Left lung (tissue), 4 donors: ENCODE measurements at regions not wholly inside any gene's neighbourhood (a gene's known extent, or its start where the extent isn't known, plus 50 kb on each side); places are given as distances from the start of the nearest gene placed in this dataset.

Experiments
- ATAC-seq: fragments of 200-7000 bp; cut with Tn5 transposase; one replicate; pipeline ENCODE4 v1.9.1; 2020; ENCODE audit warnings: moderate library complexity
- DNase-seq, 4 donors: peaks; one replicate each; pipeline ENCODE4 v3.0.0-alpha.2; 2013 to 2020
- H3K27ac ChIP-seq, 2 donors: fragments of 200-600 bp; sonication (generic) in 1 of 2; one replicate each; pipeline versions ENCODE4 v1.5.0 to v1.8.0; 2020 to 2021
- H3K27me3 ChIP-seq, 2 donors: fragments of 200-600 bp; sonication (generic) in 1 of 2; one replicate each; pipeline versions ENCODE4 v1.5.0 to v1.8.0; 2020 to 2021
- H3K36me3 ChIP-seq, 2 donors: fragments of 200-600 bp; sonication (generic) in 1 of 2; one replicate each; pipeline versions ENCODE4 v1.5.0 to v1.8.0; 2020 to 2021
- H3K4me1 ChIP-seq, 2 donors: fragments of 200-600 bp; one replicate each; pipeline ENCODE4 v1.8.0; 2021
- H3K4me3 ChIP-seq, 2 donors: fragments of 200-600 bp; sonication (generic) in 1 of 2; one replicate each; pipeline versions ENCODE4 v1.5.0 to v1.8.0; 2020 to 2021; ENCODE audit warnings: mild to moderate bottlenecking in 1 of 2
- H3K9me3 ChIP-seq, 2 donors: fragments of 200-600 bp; sonication (generic) in 1 of 2; one replicate each; pipeline versions ENCODE4 v1.5.0 to v1.8.0; 2020 to 2021
- CTCF ChIP-seq, 2 donors: fragments of 200-600 bp; sonication (generic) in 1 of 2; IDR thresholded peaks; one replicate each; pipeline versions ENCODE4 v1.5.0 to v1.8.0; 2021; ENCODE audit warnings: antibody characterized with exemption in 2 of 2
- intact Hi-C, 2 donors: fragments of 100-400 bp; cut with DNase I; formaldehyde crosslinking; loops; one replicate each; pipeline versions ENCODE4 v1.11.2 to v1.14.2; 2022
- donor health status: DM: no; HTN: yes; CAD: no.
- donor health status: DM: no; HTN: no; CAD: no.

- Histone ChIP-seq H3K9me3 (peaks cover 0 to 4% of the 10 kb centered on the region in 2 donors), H3K36me3 (no peaks in the 10 kb centered on the region), H3K27ac (no peak overlapping the region), H3K27me3 (no peaks in the 10 kb centered on the region), H3K4me3 (no peak overlapping the region), H3K4me1 (no peaks in the 10 kb centered on the region)
- no peak for TF ChIP-seq CTCF (IDR thresholded peaks at IDR 0.05)
- DNase-seq (no peak), ATAC-seq (no peak)
- intact Hi-C loops: no loop called here
Observed at GRCh38 chr16:65510241-65510640, 388.4 kb upstream of the CDH11 start.

GRCh38 chr16:65509172-65509571, 387.3 kb upstream of the CDH11 start:
- intact Hi-C loops: no loop called here
- ATAC-seq: no peak
- TF ChIP-seq CTCF (IDR thresholded peaks at IDR 0.05): no peak

GRCh38 chr16:65500919-65501318, 379.1 kb upstream of the CDH11 start:
- no peaks in the 10 kb centered on the region for H3K27me3 ChIP-seq
- H3K4me1 ChIP-seq: no peaks in the 10 kb centered on the region
- intact Hi-C loops: no loop called here
- TF ChIP-seq CTCF (IDR thresholded peaks at IDR 0.05): no peak
- no peaks in the 10 kb centered on the region for H3K36me3 ChIP-seq
- no peak for ATAC-seq
- H3K4me3 ChIP-seq: no peak overlapping the region
- DNase-seq: no peak
- no peak overlapping the region for H3K27ac ChIP-seq
- no peaks in the 10 kb centered on the region for H3K9me3 ChIP-seq

More at GRCh38 chr16:65509172-65509571, 387.3 kb upstream of the CDH11 start:
- Histone ChIP-seq H3K36me3 (no peaks in the 10 kb centered on the region), H3K27me3 (no peaks in the 10 kb centered on the region), H3K9me3 (peaks cover 0 to 4% of the 10 kb centered on the region in 2 donors), H3K4me3 (no peak overlapping the region), H3K4me1 (no peaks in the 10 kb centered on the region), H3K27ac (no peak overlapping the region)
- DNase-seq: no peak

- Histone ChIP-seq H3K4me1 (no peaks in the 10 kb centered on the region), H3K27me3 (no peaks in the 10 kb centered on the region), H3K4me3 (no peak overlapping the region), H3K27ac (no peak overlapping the region), H3K9me3 (no peaks in the 10 kb centered on the region), H3K36me3 (no peaks in the 10 kb centered on the region)
- no peak for TF ChIP-seq CTCF (IDR thresholded peaks at IDR 0.05)
- ATAC-seq: no peak
- intact Hi-C loops: no loop called here
- DNase-seq: no peak
Observed at GRCh38 chr16:65500007-65500406, 378.1 kb upstream of the CDH11 start.

- Histone ChIP-seq H3K9me3 (no peaks in the 10 kb centered on the region), H3K27me3 (no peaks in the 10 kb centered on the region), H3K27ac (no peak overlapping the region), H3K4me1 (no peaks in the 10 kb centered on the region), H3K36me3 (no peaks in the 10 kb centered on the region), H3K4me3 (no peak overlapping the region)
- DNase-seq (no peak), ATAC-seq (no peak)
- intact Hi-C loops: no loop called here
- no peak for TF ChIP-seq CTCF (IDR thresholded peaks at IDR 0.05)
Observed at GRCh38 chr16:65499566-65499965, 377.7 kb upstream of the CDH11 start.
